Skeletal muscle cell (primary cell): ENCODE measurements at regions not wholly inside any gene's neighbourhood (a gene's known extent, or its start where the extent isn't known, plus 50 kb on each side); places are given as distances from the start of the nearest gene placed in this dataset.

Experiments
- DNase-seq: peaks from one replicate; pipeline ENCODE4 v3.0.0-alpha.2; 2010; ENCODE audit warnings: low read depth
- H3K4me3 ChIP-seq: 2 replicates; pipeline ENCODE4 v1.5.1; 2011; ENCODE audit warnings: low read depth, mild to moderate bottlenecking, control low read depth, low read length, moderate library complexity

GRCh38 chr6:78551361-78551760, 316.0 kb upstream of the IRAK1BP1 start:
- H3K4me3 ChIP-seq, result no peak overlapping the region
- no peak for DNase-seq

GRCh38 chr6:78552435-78552834, 314.9 kb upstream of the IRAK1BP1 start:
- DNase-seq, result no peak
- no peak overlapping the region for H3K4me3 ChIP-seq

- DNase-seq, result no peak
- H3K4me3 ChIP-seq, result no peak overlapping the region
These were observed 313.0 kb upstream of the IRAK1BP1 start for GRCh38 chr6:78554341-78554740.

GRCh38 chr6:78559056-78559455, 308.3 kb upstream of the IRAK1BP1 start:
- DNase-seq, result no peak
- H3K4me3 ChIP-seq, result no peak overlapping the region

GRCh38 chr6:78561015-78561414, 306.3 kb upstream of the IRAK1BP1 start:
- H3K4me3 ChIP-seq, result no peak overlapping the region
- no peak for DNase-seq

- H3K4me3 ChIP-seq, result no peak overlapping the region
These were observed 301.4 kb upstream of the IRAK1BP1 start for GRCh38 chr6:78565997-78566396.

GRCh38 chr6:78570044-78570443, 297.3 kb upstream of the IRAK1BP1 start:
- no peak overlapping the region for H3K4me3 ChIP-seq
- DNase-seq, result no peak

More at GRCh38 chr6:78565997-78566396, 301.4 kb upstream of the IRAK1BP1 start:
- DNase-seq, result no peak

- no peak for DNase-seq
- H3K4me3 ChIP-seq, result no peak overlapping the region
These were observed 289.8 kb upstream of the IRAK1BP1 start for GRCh38 chr6:78577585-78577984.

- DNase-seq, result no peak
These were observed 288.9 kb upstream of the IRAK1BP1 start for GRCh38 chr6:78578430-78578829.

GRCh38 chr6:78580923-78581322, 286.4 kb upstream of the IRAK1BP1 start:
- DNase-seq, result no peak
- H3K4me3 ChIP-seq, result no peak overlapping the region

More at GRCh38 chr6:78578430-78578829, 288.9 kb upstream of the IRAK1BP1 start:
- no peak overlapping the region for H3K4me3 ChIP-seq

GRCh38 chr6:78583079-78583478, 284.3 kb upstream of the IRAK1BP1 start:
- DNase-seq, result no peak
- no peak overlapping the region for H3K4me3 ChIP-seq

- DNase-seq, result no peak
- H3K4me3 ChIP-seq, result no peak overlapping the region
These were observed 277.9 kb upstream of the IRAK1BP1 start for GRCh38 chr6:78589436-78589835.

- no peak overlapping the region for H3K4me3 ChIP-seq
- DNase-seq, result no peak
These were observed 273.3 kb upstream of the IRAK1BP1 start for GRCh38 chr6:78593898-78594667.

GRCh38 chr6:78594668-78595066, 272.7 kb upstream of the IRAK1BP1 start:
- no peak for DNase-seq
- H3K4me3 ChIP-seq, result no peak overlapping the region

- DNase-seq, result no peak
- H3K4me3 ChIP-seq, result no peak overlapping the region
These were observed 269.4 kb upstream of the IRAK1BP1 start for GRCh38 chr6:78597966-78598365.

GRCh38 chr6:78598966-78599365, 268.4 kb upstream of the IRAK1BP1 start:
- peak; percentile 85 for DNase-seq
- H3K4me3 ChIP-seq, result no peak overlapping the region

- no peak overlapping the region for H3K4me3 ChIP-seq
- no peak for DNase-seq
These were observed 267.8 kb upstream of the IRAK1BP1 start for GRCh38 chr6:78599526-78599925.

- peak; percentile 56 for DNase-seq
- peak overlapping the region; percentile 3 for H3K4me3 ChIP-seq
These were observed 261.4 kb upstream of the IRAK1BP1 start for GRCh38 chr6:78605909-78606446.

GRCh38 chr6:78607189-78607588, 260.2 kb upstream of the IRAK1BP1 start:
- H3K4me3 ChIP-seq, result no peak overlapping the region
- no peak for DNase-seq

- no peak for DNase-seq
- H3K4me3 ChIP-seq, result no peak overlapping the region
These were observed 256.2 kb upstream of the IRAK1BP1 start for GRCh38 chr6:78611102-78611620.

GRCh38 chr6:78611886-78612480, 255.4 kb upstream of the IRAK1BP1 start:
- no peak overlapping the region for H3K4me3 ChIP-seq
- no peak for DNase-seq
